VCaP (cell line): ENCODE measurements at regions not wholly inside any gene's neighbourhood (a gene's known extent, or its start where the extent isn't known, plus 50 kb on each side); places are given as distances from the start of the nearest gene placed in this dataset.

Source experiments
- H3K27ac ChIP-seq: fragments of 450-650 bp; 2 replicates; pipeline ENCODE4 v1.5.1; 2017
- TF ChIP-seq, protein P1 (sequence below): fragments of 450-650 bp; conservative IDR thresholded peaks from 2 replicates; pipeline ENCODE4 v1.5.1; 2017; ENCODE audit warnings: mild to moderate bottlenecking, moderate library complexity

DNA sequence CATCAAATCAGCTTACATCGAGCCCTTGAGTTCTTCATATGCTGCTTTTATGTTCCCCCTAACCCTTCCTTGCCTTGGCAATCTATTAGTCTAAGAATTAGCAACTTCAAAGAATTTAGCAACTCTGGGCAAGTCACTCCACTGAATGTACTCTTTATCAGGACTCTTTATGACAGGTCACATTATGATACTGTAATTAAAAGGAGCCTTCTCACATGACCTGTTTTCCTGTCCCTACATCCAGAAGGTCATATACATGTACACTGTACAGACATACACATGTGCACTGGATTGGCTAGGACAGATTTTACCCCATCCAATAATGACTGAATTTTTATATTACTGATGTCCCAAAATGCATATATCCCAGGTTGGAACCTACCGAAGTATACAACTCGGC, 463.1 kb downstream of the SHQ1 start:
- 0 out of 2 replicates have a peak overlapping the region, but pooled peaks have one; percentile 7 for H3K27ac ChIP-seq
- TF ChIP-seq, protein P1, sequence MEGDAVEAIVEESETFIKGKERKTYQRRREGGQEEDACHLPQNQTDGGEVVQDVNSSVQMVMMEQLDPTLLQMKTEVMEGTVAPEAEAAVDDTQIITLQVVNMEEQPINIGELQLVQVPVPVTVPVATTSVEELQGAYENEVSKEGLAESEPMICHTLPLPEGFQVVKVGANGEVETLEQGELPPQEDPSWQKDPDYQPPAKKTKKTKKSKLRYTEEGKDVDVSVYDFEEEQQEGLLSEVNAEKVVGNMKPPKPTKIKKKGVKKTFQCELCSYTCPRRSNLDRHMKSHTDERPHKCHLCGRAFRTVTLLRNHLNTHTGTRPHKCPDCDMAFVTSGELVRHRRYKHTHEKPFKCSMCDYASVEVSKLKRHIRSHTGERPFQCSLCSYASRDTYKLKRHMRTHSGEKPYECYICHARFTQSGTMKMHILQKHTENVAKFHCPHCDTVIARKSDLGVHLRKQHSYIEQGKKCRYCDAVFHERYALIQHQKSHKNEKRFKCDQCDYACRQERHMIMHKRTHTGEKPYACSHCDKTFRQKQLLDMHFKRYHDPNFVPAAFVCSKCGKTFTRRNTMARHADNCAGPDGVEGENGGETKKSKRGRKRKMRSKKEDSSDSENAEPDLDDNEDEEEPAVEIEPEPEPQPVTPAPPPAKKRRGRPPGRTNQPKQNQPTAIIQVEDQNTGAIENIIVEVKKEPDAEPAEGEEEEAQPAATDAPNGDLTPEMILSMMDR, result no peak

DNA sequence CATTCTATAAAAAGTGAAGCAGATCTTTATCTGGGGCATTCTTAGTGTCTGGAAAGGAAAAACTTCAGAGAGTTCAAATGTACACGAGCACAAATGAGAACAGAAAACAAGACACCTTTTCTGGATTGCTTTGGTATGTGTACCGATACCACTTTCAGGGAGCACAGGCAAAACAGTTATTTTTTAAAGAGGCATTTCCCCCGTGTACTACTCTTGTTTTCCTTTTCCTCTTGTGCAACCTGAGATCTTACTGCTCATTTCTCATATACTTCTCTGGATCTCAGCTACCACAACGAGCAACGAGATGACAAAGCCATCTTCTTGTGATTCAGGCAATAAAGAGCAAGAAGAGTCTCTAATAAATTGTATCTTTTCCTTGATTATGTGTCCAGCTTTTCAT, 463.6 kb downstream of the SHQ1 start:
- TF ChIP-seq, protein P1, result no peak
- H3K27ac ChIP-seq, result 0 out of 2 replicates have a peak overlapping the region, but pooled peaks have one; percentile 7

DNA sequence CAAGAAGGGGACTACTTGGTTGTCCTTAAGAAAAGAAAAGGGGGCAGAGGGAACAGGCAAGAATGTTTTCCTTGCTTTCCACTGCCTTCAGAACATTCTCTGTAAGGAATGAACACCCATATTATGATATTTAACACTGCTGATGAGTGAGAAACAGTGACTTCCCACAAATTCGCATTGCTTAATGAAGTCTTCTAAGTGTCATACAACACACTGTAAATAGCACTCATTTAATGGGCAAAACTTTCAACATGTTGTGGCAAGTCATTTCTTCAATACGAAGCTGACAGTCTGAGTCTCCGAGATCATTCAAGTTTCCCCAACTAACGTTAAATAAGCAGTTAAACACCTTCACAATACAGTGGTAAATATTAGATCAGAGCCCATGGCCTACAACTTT, 464.4 kb downstream of the SHQ1 start:
- TF ChIP-seq, protein P1, result no peak
- H3K27ac ChIP-seq, result no peak overlapping the region

DNA sequence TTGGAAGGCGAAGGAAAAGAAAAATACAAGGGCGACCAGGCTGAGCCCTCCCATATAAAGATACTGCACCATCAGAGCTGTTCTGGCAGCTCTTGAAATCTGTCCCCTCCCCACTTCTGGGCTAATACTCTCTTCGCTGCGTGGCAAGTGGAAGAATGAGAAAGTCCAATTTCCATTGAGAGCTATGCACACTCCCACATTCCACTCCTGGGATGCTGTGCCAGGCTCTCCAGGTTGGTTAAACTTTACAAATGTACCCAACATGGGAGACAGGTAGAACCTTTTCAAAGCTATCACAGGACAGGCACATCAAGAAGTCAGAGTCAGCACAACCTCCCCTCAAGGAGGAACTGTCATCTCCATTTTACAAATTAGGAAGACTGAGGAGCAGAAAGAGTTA, 465.0 kb downstream of the SHQ1 start:
- H3K27ac ChIP-seq, result no peak overlapping the region
- TF ChIP-seq, protein P1, result no peak

DNA sequence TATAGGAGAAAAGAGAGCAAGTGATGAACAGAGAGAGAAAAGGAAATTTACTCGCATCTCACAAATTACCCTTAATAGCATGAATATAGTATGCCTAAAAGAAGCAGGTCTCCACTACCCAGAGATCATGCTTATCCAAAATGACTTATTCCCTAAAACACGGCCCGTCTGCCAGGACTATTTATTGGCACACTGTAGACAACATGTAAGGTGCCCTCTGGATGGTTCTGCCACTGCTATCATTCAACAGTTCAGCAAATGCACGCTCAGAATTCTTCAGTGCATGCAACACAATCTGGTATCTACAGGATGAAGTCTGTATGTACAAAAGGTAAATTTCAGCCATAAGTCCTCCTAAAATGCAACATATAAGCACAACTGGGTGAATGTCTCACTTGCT, 465.8 kb downstream of the SHQ1 start:
- TF ChIP-seq, protein P1, result no peak
- H3K27ac ChIP-seq, result no peak overlapping the region

DNA sequence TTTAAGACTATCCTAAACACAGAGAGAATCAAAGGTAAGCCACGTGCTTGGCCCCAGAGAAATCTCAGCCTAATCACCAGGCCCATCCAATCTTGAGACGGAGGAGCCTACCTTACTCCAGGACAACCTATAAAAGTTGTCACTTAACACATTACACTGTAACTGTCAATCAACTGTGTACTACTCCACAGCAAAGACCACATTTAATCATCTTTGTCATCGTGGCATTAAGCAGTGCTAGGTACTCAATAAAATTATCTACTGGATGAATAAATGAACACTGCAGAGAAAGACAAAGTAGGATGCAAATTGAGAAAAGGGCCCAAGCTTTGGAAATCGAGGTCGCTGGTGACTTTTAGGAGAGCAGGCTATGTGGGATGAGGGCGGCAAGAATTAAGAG, 466.7 kb downstream of the SHQ1 start:
- no peak overlapping the region for H3K27ac ChIP-seq
- TF ChIP-seq, protein P1, result no peak

DNA sequence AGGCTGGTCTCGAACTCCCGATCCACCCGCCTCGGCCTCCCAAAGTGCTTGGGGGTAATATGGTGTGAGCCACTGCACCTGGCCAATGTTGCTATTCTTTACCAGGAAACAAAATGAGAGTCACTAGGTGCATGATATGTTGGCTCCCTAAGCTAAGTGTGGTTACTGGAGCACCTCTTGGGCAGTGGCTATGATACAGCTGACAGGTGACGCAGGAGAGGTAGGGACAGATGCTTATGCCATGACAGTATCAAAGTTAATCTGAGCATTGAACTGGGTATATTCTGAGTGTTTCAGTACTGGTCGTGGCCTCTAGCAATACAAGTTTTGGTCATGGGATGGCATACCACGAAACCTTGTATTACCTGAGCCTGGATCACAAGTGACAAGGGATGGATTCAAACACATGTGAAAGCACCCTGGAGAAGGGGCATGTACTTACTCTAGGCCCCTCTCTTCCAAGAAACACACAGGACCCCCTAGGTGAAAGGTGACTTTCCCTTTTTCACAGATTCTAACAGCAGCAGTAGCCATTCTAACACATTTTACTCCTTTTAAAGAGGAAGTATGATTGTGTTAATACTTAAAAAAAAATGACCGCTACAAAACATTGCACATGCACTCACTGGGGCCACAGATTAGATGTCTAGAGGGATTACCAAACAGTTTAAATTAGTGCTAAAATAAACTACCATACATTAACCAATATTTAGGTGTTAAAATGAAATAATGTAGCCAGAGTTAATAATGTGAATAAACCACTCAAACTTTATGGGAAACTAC, 467.3 kb downstream of the SHQ1 start:
- no peak overlapping the region for H3K27ac ChIP-seq
- TF ChIP-seq, protein P1, result no peak
